HG02798 (cell line): ENCODE measurements at regions not wholly inside any gene's neighbourhood (a gene's known extent, or its start where the extent isn't known, plus 50 kb on each side); places are given as distances from the start of the nearest gene placed in this dataset.

Experiments
- ATAC-seq: cut with Tn5 transposase; IDR thresholded peaks from one replicate; pipeline ENCODE4 v1.9.1; 2021; ENCODE audit warnings: mild to moderate bottlenecking; ENCODE audit not compliant: unreplicated experiment, poor library complexity

GRCh38 chr6:99091985-99092384 is 144.2 kb upstream of the FBXL4 start:
- peak; percentile 87 for ATAC-seq

GRCh38 chr6:99080191-99080590 is 132.4 kb upstream of the FBXL4 start:
- no peak for ATAC-seq

DNA sequence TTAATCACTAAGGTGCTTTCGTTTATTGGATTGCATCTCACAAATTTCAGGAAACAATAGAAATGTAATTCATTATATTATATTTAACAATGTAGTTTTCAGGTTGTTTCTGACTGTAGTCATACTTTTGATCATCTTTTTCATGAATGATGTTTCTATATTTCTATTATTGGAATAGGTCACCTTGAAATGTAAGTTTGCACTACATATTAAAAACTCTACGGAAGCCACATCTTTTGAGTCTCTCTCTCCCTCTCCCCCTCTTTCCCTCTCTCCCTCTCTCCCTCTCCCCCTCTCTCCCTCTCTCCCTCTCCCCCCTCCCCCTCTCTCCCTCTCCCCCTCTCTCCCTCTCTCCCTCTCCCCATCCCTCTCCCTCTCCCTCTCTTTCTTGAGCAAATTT is 131.3 kb upstream of the FBXL4 start:
- ATAC-seq, result no peak

- ATAC-seq, result no peak
Observed at GRCh38 chr6:99073223-99073622, 125.5 kb upstream of the FBXL4 start.

GRCh38 chr6:99066044-99066443 is 118.3 kb upstream of the FBXL4 start:
- no peak for ATAC-seq

DNA sequence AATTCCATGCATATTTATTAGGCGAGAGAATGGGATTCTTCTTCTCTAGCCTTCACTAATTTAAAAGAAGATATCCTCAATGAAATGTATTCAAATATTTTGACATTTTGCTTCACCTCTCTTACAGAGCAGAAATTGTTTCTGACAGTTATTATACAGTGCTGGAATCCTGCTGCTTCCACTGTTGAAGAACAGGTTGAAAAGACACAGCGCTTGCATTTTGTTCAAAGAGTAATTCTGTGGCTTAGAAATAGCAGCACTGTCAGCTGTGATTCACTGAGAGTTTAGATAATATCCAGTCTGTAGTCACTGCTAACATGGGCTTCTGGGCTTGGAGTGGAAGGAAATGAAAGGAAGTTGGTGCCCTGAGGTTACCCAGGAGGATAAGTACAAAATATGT is 117.1 kb upstream of the FBXL4 start:
- ATAC-seq, result no peak

- ATAC-seq, result no peak
Observed at GRCh38 chr6:99036672-99037071, 88.9 kb upstream of the FBXL4 start.

DNA sequence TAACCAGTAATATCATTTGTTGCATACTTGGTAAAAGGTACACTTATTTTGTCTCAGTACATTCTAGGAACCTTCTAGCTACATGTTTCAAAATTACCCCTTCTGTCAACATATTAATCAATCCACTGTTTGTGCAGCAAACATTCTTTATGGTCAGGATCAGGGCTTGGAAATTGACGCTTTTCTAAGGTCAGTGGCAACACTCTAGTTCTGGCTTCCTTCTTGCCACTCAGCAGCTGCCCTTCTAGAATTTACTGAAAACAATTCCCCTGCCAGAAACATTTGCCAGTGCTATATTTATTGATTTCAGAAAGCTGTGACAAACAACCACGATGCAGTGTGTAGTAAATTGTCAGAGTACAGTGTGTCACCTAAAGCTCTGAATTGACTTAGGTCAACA is 84.7 kb upstream of the FBXL4 start:
- ATAC-seq, result no peak

DNA sequence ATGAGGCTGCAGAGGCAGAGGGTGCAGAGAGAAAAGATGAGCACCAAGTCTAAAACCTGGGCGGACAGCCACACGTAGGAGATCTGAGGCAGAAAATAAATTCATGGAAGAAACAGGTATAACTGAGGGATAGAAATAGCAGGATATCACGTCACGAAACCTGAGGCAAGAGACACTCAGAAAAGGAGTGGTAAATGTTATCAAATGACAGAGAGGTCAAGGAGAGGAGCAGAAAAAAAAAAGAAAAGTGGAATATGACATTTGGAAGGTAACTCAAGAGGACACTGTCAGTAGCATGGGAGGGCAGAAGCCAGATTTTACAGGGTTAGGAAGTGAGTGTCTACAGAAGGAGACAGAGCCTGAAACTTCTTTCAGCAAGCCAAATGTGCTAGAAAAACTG is 84.2 kb upstream of the FBXL4 start:
- no peak for ATAC-seq

DNA sequence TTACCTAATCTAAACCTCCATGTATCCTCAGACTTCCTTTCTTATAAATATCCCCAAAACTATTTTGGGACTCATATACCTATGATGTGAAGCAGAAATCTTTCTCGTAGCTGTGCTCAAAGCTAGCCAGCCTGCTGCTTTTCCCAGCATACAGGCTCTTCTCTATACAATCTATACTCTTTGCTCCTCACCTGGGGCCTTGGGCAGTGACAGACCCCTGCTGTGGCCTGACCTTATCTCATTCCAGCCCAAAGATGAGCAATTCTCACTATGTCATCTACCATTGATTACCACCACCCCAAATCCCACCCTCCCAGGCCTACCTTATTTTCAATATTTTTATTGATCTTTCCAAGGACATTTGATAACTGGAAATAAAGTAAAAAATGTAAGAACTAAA is 83.2 kb upstream of the FBXL4 start:
- ATAC-seq, result no peak

- ATAC-seq, result no peak
Observed at GRCh38 chr6:99026135-99026534, 78.4 kb upstream of the FBXL4 start.

GRCh38 chr6:99024089-99024488 is 76.3 kb upstream of the FBXL4 start:
- no peak for ATAC-seq

DNA sequence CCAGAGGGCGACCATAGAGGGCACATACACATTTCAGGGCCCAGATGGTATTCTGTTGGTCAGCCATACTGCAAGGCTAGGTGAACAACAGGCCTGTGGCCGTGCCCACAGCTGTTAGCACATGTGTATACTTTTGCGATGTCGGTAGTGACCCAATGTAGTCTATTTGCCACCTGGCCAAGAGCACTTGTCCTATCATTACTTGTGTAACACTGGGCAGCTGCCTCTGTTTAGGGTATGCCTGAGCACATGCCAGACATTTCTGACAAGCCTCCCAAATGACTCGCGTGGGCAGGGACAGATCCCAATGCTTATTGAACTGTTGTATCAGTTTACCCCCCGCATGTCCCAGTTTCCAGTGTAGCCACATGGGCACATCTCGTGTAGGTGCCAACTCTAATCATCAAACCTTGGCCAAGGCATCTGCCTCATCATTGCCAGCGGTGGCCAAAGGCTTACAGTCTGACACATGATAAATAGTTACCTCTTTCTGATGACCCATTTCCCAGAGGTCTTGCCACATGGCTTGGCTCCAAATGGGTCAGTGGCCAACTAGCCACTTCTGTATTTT is 74.4 kb upstream of the FBXL4 start:
- ATAC-seq, result no peak

DNA sequence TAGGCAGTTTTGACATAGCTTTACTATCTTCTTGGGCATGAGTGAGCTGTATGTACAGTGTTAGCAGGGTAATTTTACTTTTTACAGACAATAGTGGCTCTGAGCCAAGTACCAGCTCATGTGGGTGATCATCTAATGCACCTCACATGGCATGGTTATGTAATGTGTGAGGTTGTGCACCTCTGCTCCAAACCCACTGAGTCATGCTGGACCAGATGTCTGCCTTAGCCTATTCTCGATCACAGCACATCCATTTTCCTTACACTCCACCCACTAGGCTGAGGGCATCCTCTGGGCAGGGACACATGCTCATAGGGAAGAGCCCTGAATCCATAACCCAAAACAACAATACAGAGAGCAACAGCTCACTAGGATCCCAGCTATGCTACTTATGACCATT is 71.6 kb upstream of the FBXL4 start:
- no peak for ATAC-seq

DNA sequence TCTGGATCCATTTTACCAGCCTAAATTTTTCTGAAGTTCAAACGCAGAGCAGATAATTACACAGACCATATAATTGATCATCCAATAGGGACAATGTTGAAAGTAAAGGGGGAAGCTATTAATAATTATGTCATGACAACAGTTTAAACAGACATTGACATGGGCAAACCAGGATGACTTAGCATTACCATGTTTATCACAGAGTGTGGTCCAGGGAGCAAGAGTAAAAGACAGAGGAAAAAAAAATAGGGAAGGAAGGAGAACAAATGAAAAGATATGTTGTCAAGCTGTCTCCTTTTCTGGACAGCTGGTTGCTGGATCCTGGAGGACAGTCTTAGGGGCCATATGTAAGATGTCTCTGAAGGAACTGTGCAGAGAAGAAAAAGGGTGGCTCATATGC is 69.4 kb upstream of the FBXL4 start:
- no peak for ATAC-seq

DNA sequence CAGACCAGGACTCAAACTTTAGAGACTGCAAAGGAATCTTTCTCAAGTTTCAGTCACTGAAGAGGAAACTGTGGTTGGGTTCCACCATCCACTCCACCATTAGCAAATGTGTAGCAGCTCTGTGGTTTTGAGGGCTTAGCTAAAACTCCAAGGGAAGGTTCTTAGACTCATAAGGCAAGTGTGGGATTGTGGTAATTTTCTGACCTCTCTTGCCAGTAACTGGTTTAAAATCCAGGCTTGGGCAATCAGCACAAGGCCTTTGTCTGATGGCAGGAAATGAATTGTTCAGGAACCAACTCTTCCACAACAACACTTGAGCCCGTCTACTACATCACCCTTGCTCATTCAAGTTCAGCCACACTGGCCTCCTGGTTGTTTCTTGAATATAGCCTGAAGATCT is 68.6 kb upstream of the FBXL4 start:
- ATAC-seq, result no peak

DNA sequence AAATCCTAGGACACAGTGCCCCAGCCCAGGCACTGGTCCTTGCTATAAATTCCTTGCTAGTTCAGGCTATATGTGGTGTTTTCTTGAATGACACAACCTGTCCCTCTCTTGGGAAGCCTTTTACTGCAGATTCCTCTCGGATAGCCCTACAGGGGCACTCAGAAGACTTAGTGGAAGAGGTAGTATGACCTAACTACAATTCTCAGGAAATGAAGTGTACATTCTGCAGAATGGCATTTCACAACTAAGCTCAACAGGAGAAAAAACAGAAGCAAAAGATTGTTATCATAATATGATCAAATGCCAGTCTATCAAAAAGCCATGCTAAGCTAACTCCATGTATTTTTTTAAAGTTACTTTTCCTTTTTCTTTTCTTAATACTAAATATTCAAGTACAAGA is 66.3 kb upstream of the FBXL4 start:
- ATAC-seq, result no peak

- no peak for ATAC-seq
Observed at GRCh38 chr6:99013661-99014060, 65.9 kb upstream of the FBXL4 start.

DNA sequence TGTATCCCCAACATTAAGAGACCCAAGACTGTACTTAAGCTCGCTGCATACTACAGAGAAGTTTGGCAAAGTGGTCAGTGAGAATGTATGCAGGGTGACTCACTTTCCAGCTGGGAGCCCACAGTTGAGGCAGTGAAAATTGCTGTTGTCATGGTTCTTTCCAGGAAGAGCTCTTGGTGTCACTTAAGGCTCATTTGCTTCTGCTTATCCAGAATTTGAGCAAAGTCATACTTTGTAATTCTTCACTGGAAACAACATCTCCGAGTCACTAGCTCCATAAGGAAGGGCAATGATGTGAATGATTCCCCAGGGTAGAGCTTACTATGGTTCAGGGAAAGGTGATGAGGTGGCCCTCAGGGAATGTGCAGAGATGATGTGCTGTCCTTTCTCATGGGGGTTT is 65.4 kb upstream of the FBXL4 start:
- ATAC-seq, result no peak

DNA sequence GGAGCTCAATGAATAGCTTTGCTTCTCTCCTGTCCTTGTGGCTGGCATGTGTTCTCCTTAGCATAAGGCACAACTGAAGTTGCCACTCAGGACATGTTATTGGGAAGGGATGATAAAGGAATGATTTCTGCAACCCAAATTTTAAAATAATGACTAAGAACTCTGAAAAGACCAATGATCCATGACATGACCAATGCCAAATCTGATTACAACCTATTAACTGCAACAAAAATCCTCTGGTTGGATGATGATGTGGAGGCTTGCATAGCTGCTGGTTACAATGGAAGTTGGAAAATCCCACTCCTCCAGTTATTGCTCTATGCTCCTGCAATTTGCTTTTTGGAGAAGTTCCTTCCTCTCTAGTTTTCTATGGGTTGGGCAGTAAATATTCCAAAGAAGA is 63.4 kb upstream of the FBXL4 start:
- ATAC-seq, result no peak

- ATAC-seq, result no peak
Observed at GRCh38 chr6:99002831-99003230, 55.1 kb upstream of the FBXL4 start.

DNA sequence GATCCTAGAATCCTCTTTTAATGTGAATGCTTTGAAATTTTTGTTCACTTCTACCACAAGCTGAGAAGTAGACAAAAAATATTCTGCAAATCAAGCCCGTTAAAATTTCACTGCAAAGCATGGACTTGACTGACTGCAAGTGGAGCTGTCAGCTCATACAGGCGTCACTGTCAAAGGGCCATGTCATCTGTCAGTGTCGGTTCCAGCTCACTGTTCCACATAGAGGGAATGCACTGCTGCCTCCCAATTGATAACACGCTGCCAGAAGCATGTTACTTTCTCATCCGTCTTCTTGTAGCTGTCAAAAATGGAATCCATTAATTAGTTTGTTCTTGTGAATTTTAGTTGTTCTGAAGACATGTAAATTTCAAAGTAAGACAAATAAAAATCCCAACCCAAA is 50.4 kb upstream of the FBXL4 start:
- no peak for ATAC-seq
